ENCODE measurements at regions not wholly inside any gene's neighbourhood (a gene's known extent, or its start where the extent isn't known, plus 50 kb on each side); places are given as distances from the start of the nearest gene placed in this dataset.
"Not testable (repeated sequence)": the region's sequence is repeated elsewhere in the genome, so short reads cannot be mapped to it uniquely, and the experiment has no call there.

DNA sequence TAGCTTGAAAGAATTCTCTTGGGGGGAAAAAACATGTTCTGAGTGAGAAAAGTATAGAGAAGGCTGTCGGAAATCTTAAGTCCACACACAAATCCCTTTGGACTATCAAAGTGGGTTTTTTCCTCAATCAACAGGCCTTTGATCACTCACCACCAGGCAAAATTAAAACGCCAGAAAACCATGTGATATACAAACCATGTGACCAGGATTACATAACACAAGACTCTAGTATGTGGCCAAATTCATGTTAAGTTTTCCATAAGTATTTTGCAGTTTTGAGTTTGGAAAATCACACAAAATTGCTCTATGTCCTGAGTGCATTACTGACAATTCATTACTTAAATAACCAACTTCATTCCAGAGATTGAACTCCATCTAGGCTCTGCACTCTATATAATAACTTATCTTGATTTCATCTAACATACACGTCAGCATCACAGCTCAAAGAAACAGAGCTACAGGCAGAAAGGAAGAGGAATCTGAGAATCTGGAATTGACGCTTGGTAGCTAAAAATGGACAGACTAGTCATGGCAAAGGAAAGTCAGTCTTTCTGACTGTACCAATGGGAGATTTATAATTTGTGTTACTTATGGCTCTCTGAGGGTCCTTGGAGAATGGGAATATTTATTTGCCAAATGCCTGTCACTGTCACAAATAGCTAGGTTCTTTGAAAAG lies 383.5 kb downstream of the SFMBT2 start:
- DNase-seq = no peak

- DNase-seq = no peak
Measured at GRCh38 chr10:7026818-7027217, 384.0 kb downstream of the SFMBT2 start.

- DNase-seq = no peak
Measured at GRCh38 chr10:7025296-7025695, 385.5 kb downstream of the SFMBT2 start.

- no peak for DNase-seq
Measured at GRCh38 chr10:7015457-7015856, 395.4 kb downstream of the SFMBT2 start.

- DNase-seq = no peak
Measured at GRCh38 chr10:7014721-7015120, 396.1 kb downstream of the SFMBT2 start.

DNA sequence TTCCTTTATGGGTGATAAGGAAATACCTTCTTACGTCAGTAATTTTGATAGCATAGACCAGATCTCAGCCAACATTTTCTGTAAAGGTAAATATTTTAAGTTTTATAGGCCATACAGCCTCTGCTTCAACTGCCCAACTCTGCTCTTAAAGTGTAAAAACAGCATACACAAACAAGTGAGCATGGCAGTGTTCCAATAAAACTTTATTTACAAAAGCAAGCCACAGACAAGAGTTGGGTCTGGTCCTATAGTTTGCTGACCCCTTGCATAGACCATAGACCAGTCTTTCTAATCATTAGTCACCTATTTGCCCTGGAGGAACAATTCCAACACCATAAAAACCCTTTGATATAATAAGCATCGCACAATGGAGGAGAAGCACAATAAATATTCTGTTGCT lies 398.8 kb downstream of the SFMBT2 start:
- DNase-seq = no peak

DNA sequence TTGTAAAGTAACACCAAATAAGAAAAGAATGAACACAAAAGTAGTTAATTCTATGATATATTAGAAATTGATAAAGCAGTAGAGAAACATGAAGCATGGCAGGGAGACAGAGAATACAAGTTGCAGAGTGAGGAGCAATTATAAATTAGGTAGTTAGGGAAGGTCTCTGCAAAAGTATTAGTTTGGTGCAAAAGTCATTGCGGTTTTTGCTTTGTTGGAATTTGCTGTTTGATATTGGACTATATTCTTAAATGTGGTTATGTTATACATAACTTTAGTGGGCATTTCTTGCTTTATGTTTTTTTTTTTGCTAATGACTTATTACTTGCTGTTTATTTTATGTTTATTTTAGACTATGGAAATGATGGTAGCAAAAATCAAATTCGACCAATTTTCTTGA lies 402.2 kb downstream of the SFMBT2 start:
- no peak for DNase-seq

- no peak for DNase-seq
Measured at GRCh38 chr10:7007600-7008190, 403.1 kb downstream of the SFMBT2 start.

DNA sequence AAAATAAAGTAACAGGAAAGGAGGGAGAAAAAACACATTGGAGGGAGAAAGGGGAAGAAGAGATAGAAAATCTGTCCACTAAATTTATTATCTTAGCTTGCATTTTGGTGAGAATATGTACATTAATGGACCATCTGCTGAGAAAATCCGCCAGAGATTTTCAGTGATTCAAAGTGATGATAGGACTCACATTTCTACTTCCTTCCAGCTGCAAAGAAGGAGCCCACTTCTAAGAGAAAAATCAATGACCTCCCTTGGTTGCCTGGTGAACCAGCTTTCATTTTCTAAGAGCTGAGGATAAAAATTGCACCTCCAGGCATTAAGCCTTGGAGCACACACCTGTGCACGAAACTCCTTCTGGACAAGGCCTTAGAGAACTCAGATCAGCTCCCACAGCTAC lies 404.3 kb downstream of the SFMBT2 start:
- DNase-seq = no peak

DNA sequence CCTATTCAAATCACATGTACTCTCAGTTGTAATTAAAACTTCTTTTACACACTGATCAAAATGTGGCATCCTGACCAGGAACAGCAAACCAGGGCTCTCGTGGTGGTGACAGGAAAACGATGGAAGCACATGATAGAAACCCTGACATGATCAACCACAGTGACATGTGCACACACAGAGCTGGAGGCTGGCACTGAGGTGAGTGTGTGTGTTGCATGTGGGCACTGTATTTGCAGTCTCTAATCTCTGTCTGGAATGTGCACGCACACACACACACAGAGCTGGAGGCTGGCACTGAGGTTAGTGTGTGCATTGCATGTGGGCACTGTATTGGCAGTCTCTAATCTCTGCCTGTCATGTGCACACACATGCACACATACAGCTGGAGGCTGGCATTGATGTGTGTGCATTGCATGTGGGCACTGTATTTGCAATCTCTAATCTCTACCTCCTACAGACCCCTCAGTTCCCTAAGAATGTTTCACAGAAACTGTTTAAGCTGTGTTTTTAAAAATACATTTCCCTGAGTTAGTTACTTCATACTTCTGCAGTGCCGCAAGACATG lies 406.9 kb downstream of the SFMBT2 start:
- DNase-seq = no peak

- DNase-seq = no peak
Measured at GRCh38 chr10:7000061-7000460, 410.8 kb downstream of the SFMBT2 start.

DNA sequence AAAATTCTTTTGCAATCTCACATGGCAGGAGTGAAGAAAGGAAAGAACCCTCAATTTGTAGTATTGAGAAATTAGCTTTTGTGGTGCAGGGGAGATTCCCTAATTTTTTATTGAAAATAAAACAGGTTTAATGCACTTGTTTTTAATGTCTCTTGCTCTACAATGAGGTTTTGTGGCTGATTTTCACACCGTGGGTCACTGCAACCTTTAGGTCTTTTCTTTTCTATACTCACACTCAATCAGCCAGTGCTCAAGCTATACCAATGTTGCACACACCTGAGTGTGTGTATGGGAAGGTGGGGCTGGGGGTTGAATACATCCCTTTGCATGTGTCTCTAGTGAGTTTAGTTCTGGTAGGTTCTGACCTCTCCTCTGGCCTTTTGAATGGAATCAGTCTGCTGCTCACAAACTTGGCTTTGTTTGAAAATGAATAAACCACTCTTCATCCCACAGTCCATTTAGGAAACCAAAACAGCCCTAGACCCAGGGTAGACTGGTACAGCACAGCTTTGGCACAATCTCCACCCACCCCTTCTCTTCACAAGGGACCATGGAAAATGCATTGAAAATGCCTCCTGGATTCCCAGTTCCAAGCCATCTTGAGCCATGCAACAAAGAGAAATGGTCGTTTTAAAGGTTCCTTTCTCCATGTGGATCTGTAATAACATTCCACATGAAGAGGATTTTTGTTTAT lies 411.5 kb downstream of the SFMBT2 start:
- DNase-seq = no peak

- DNase-seq = no peak
Measured at GRCh38 chr10:6997509-6997908, 413.3 kb downstream of the SFMBT2 start.

GRCh38 chr10:6996431-6996830 lies 414.4 kb downstream of the SFMBT2 start:
- no peak for DNase-seq

DNA sequence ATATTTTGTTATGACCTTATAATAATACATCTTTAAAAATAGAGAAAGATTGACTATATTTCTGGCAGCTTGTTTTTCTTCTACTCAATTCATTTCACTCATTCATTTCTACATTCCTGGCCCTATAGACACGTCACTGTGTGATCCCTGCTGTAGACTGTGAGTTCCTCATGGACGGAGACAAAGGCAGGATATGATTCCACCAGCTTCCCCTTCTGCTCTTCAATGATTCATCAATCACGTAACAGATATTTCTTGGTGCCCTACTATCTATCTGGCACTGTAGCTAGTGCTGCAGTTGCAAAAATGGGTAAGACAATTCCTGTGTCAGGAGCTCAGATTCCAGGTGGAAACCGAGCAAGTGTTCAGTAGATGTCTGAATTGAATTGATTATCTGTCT lies 415.0 kb downstream of the SFMBT2 start:
- DNase-seq = no peak

- no peak for DNase-seq
Measured at GRCh38 chr10:6995341-6995740, 415.3 kb upstream of the PRKCQ start.

GRCh38 chr10:6990891-6991290 lies 410.8 kb upstream of the PRKCQ start:
- no peak for DNase-seq

DNA sequence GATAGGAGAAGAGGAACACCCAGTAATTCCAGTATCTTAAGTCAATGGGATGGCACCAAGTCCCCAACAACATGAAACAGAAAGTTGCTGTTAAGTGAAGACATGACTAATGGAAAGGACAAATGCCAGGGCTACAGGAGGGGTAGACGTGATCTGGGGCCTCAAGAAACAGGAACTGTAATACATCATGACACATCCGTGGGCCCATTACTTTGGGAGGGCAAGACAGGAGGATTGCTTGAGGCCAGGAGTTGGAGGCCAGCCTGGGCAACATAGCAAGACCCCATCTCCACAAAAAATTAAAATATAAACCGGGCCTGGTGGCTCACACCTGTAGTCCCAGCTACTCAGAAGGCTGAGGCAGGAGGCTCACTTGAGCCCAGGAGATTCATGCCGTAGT lies 408.6 kb upstream of the PRKCQ start:
- DNase-seq = no peak

DNA sequence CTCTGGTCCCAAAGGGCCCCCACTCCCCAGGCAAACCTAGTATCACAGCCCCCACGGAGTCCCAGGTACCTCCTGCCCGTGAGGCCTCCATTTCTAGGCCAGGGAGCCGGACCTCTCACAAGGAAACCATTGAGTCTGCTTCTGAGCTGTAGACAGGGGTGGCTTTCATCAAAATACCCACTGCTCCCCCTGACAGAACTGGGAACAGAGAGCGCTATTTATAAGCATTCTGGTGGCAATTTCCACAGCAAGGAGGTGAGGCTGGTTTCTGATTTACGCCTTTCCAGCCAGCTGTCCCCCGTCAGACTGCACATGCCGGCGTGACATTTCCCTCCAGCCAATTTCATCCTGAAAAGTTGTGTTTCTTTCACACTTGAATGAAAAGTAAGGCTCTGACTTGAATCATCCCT lies 407.5 kb upstream of the PRKCQ start:
- no peak for DNase-seq

GRCh38 chr10:6986927-6987326 lies 406.9 kb upstream of the PRKCQ start:
- no peak for DNase-seq

- no peak for DNase-seq
Measured at GRCh38 chr10:6985644-6986043, 405.6 kb upstream of the PRKCQ start.

GRCh38 chr10:6984971-6985370 lies 404.9 kb upstream of the PRKCQ start:
- DNase-seq = no peak

- not testable (repeated sequence) for DNase-seq
Measured at GRCh38 chr10:6984016-6984415, 403.9 kb upstream of the PRKCQ start.

- no peak for DNase-seq
Measured at GRCh38 chr10:6980353-6980752, 400.3 kb upstream of the PRKCQ start.

Data from activated naive CD4-positive, alpha-beta T cell (primary cell).